Trophoblast cell (in vitro differentiated cells and primary cell): ENCODE measurements at regions not wholly inside any gene's neighbourhood (a gene's known extent, or its start where the extent isn't known, plus 50 kb on each side); places are given as distances from the start of the nearest gene placed in this dataset.
"Not testable (repeated sequence)": the region's sequence is repeated elsewhere in the genome, so short reads cannot be mapped to it uniquely, and the experiment has no call there.

Experiments used
- DNase-seq, 2 donors: peaks; one replicate each; pipeline ENCODE4 v3.0.0-alpha.2; 2016
- H2AFZ ChIP-seq: 2 replicates; pipeline ENCODE4 v1.6.1; 2013; ENCODE audit warnings: low read length, moderate library complexity, mild to moderate bottlenecking; ENCODE audit not compliant: insufficient read depth, poor library complexity
- H2AK5ac ChIP-seq: 2 replicates; pipeline ENCODE4 v1.6.1; 2013; ENCODE audit warnings: mild to moderate bottlenecking, low read length
- H2BK120ac ChIP-seq: 2 replicates; pipeline ENCODE4 v1.6.1; 2013; ENCODE audit warnings: low read length, mild to moderate bottlenecking, moderate library complexity; ENCODE audit not compliant: insufficient read depth, poor library complexity
- H2BK12ac ChIP-seq: 2 replicates; pipeline ENCODE4 v1.6.1; 2013; ENCODE audit warnings: mild to moderate bottlenecking, low read length, moderate library complexity
- H2BK5ac ChIP-seq: 2 replicates; pipeline ENCODE4 v1.6.1; 2013; ENCODE audit warnings: low read length, low read depth, moderate library complexity, mild to moderate bottlenecking; ENCODE audit not compliant: poor library complexity
- H3K14ac ChIP-seq: 2 replicates; pipeline ENCODE4 v1.6.1; 2013; ENCODE audit warnings: mild to moderate bottlenecking, low read length
- H3K18ac ChIP-seq: 2 replicates; pipeline ENCODE4 v1.6.1; 2013; ENCODE audit warnings: mild to moderate bottlenecking, low read length
- H3K23ac ChIP-seq: 2 replicates; pipeline ENCODE4 v1.6.1; 2013; ENCODE audit warnings: low read length
- H3K27ac ChIP-seq: 2 replicates; pipeline ENCODE4 v1.5.1; 2013; ENCODE audit warnings: low read depth, mild to moderate bottlenecking, inconsistent platforms, low read length, moderate library complexity
- H3K27me3 ChIP-seq: 2 replicates; pipeline ENCODE4 v1.6.1; 2013; ENCODE audit warnings: inconsistent platforms, mild to moderate bottlenecking, low read length, moderate library complexity; ENCODE audit not compliant: insufficient read depth
- H3K36me3 ChIP-seq, 2 experiments: 1 replicate in 1 of 2; 2 replicates in 1 of 2; pipeline ENCODE4 v1.6.1; 2013; ENCODE audit warnings: low read length in 2 of 2, mild to moderate bottlenecking in 2 of 2, moderate library complexity in 1 of 2; ENCODE audit not compliant: insufficient read depth in 2 of 2, control insufficient read depth in 1 of 2
- H3K4ac ChIP-seq: 2 replicates; pipeline ENCODE4 v1.6.1; 2013; ENCODE audit warnings: low read depth, mild to moderate bottlenecking, low read length, moderate library complexity
- H3K4me1 ChIP-seq, 2 experiments: 1 replicate in 1 of 2; 2 replicates in 1 of 2; pipeline ENCODE4 v1.6.1; 2013; ENCODE audit warnings: low read length in 2 of 2, mild to moderate bottlenecking in 2 of 2, moderate library complexity in 1 of 2; ENCODE audit not compliant: insufficient read depth in 2 of 2, control insufficient read depth in 1 of 2
- H3K4me2 ChIP-seq: 2 replicates; pipeline ENCODE4 v1.6.1; 2013; ENCODE audit warnings: inconsistent platforms, mild to moderate bottlenecking, low read length, moderate library complexity
- H3K4me3 ChIP-seq: 2 replicates; pipeline ENCODE4 v1.5.1; 2013; ENCODE audit warnings: mild to moderate bottlenecking, low read depth, low read length, inconsistent platforms
- H3K79me1 ChIP-seq: one replicate; pipeline ENCODE4 v1.6.1; 2013; ENCODE audit warnings: low read length
- H3K79me2 ChIP-seq: 2 replicates; pipeline ENCODE4 v1.6.1; 2013; ENCODE audit warnings: low read length, mild to moderate bottlenecking; ENCODE audit not compliant: control insufficient read depth, insufficient read depth, poor library complexity
- H3K9ac ChIP-seq: 2 replicates; pipeline ENCODE4 v1.6.1; 2013; ENCODE audit warnings: mild to moderate bottlenecking, low read length
- H3K9me3 ChIP-seq: 2 replicates; pipeline ENCODE4 v1.6.1; 2013; ENCODE audit warnings: low read depth, mild to moderate bottlenecking, control low read depth, inconsistent platforms, low read length; ENCODE audit not compliant: insufficient read depth
- H4K12ac ChIP-seq: 2 replicates; pipeline ENCODE4 v1.6.1; 2013; ENCODE audit warnings: low read depth, mild to moderate bottlenecking, low read length, moderate library complexity
- H4K8ac ChIP-seq: 2 replicates; pipeline ENCODE4 v1.6.1; 2013; ENCODE audit warnings: low read depth, mild to moderate bottlenecking, low read length, moderate library complexity
- H4K91ac ChIP-seq: one replicate; pipeline ENCODE4 v1.6.1; 2013; ENCODE audit warnings: low read depth, mild to moderate bottlenecking, low read length, moderate library complexity
- WGBS: extraction: QIAGEN DNeasy Blood & Tissue Kit; methylation state at CpG from one replicate; pipeline ENCODE4 v1.1.7; 2013; ENCODE audit warnings: missing lambda C conversion rate; ENCODE audit not compliant: insufficient read length, insufficient coverage; ENCODE audit errors: extremely low coverage; 5-methylcytosine and 5-hydroxymethylcytosine counted together

DNA sequence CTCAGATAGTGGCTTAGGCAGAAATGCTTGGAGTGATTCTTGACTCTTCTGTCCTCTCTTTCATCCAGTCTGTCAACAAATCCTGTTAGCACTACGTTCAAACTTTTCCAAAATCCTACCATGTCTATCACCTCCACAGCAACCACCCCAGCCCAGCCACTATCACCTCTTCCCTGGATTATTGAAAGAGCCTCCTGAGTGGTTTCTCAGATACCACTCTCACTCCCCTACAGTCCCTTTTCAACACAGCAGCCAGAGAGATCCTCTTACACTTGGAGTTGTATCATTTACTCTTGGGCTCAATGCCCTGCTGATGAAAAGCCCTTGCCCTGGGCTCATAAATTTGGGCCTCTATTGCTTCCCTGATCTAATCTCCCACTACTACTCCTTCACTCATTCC lies 218.9 kb downstream of the EXOC5 start:
- Histone ChIP-seq H3K9me3 (no peaks in the 10 kb centered on the region), H4K91ac (no peak overlapping the region), H3K4me3 (no peak overlapping the region), H3K14ac (no peak overlapping the region), H2AFZ (no peak overlapping the region), H3K79me2 (no peaks in the 10 kb centered on the region), H2BK5ac (no peak overlapping the region), H3K36me3 (no peaks in the 10 kb centered on the region), H3K4me2 (no peak overlapping the region), H2BK120ac (no peak overlapping the region), H3K18ac (no peak overlapping the region), H2AK5ac (no peak overlapping the region), H3K79me1 (no peaks in the 10 kb centered on the region), H4K8ac (no peak overlapping the region), H3K9ac (no peak overlapping the region), H3K4ac (no peak overlapping the region), H3K4me1 (no peaks in the 10 kb centered on the region), H3K23ac (no peak overlapping the region), H3K27me3 (no peaks in the 10 kb centered on the region), H2BK12ac (no peak overlapping the region), H3K27ac (no peak overlapping the region), H4K12ac (no peak overlapping the region)
- WGBS: no CpG with 5 or more reads among the region's 1 CpG
- DNase-seq: no peak

DNA sequence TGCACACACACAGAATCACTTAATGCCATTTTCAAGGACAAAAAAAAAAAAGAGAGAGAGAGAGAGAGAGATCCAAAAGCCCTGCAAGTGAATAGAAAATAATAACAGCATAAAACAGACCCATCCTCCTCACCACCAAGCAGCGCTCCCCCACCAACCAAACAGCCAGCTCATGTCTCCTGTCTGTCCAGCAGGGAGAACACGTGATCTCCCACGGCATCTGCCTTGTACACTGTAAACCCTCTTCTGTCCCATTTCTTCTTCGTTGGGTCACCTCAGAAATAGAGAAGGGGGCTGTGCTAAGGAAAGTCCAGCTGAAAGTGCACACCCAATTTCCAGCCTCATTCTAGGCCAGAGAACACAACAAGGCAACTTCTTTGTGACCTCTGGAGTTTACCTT lies 222.5 kb downstream of the EXOC5 start:
- no peak overlapping the region for H2AFZ ChIP-seq
- H2AK5ac ChIP-seq: no peak overlapping the region
- H4K12ac ChIP-seq: no peak overlapping the region
- no peaks in the 10 kb centered on the region for H3K9me3 ChIP-seq
- no peak overlapping the region for H3K23ac ChIP-seq
- no peak overlapping the region for H3K18ac ChIP-seq
- H3K27ac ChIP-seq: no peak overlapping the region
- H3K79me1 ChIP-seq: no peaks in the 10 kb centered on the region
- no peak overlapping the region for H3K4ac ChIP-seq
- no peak overlapping the region for H3K9ac ChIP-seq
- no peak overlapping the region for H4K91ac ChIP-seq
- no peak overlapping the region for H2BK120ac ChIP-seq
- H3K4me3 ChIP-seq: no peak overlapping the region
- H2BK5ac ChIP-seq: no peak overlapping the region
- H4K8ac ChIP-seq: no peak overlapping the region
- H3K79me2 ChIP-seq: no peaks in the 10 kb centered on the region
- H3K27me3 ChIP-seq: no peaks in the 10 kb centered on the region
- no peaks in the 10 kb centered on the region for H3K36me3 ChIP-seq
- DNase-seq: no peak
- H3K4me1 ChIP-seq: no peaks in the 10 kb centered on the region
- H2BK12ac ChIP-seq: no peak overlapping the region
- H3K4me2 ChIP-seq: no peak overlapping the region
- no CpG with 5 or more reads among the region's 4 CpGs for WGBS
- H3K14ac ChIP-seq: no peak overlapping the region

DNA sequence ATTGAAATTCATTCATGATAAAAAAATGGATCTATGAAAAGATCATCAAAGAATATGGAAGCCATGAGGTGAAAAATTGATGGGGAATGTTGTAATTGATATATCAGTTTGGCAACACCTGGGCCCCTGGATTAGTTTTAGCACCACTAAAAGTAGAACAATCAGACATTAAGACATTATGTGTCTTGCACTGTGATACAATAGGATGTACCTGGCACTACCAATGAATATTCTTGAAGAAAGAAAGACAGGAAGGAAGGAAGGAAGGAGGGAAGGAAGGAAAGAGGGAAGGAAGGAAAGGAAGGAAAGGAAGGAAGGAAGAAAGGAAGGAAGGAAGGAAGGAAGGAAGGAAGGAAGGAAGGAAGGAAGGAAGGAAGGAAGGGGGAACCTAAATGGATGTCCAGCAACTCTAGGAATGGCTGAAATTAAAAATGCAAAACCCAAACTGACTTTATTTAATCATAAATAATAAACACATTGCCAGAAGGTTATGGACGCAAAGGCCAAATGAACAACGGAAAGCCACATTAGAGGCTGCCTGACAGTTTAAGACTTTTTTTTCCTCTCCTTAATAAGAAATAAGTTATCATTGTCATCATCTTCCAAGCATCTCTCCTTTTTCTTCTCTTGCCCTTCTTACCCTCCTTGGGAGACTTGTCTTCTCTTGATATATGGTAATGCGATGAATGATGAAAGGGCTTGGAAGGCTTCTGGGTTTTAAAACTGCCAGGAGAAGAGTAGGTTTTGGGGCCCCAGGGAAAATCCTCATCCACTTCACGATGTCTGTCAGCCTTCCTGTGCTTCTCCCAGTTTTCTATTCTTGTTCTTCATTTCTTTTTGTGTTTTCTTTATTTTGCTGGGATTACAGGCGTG lies 224.4 kb downstream of the EXOC5 start:
- not testable (repeated sequence) for H2AK5ac ChIP-seq, H3K36me3 ChIP-seq, H3K9ac ChIP-seq, H2AFZ ChIP-seq, H2BK5ac ChIP-seq, H2BK12ac ChIP-seq, H3K9me3 ChIP-seq, H4K91ac ChIP-seq, H3K79me2 ChIP-seq, H3K27me3 ChIP-seq, H2BK120ac ChIP-seq, H3K4me1 ChIP-seq, H3K4me3 ChIP-seq, H3K14ac ChIP-seq, H3K4me2 ChIP-seq, H4K12ac ChIP-seq, H3K23ac ChIP-seq, H3K79me1 ChIP-seq, H4K8ac ChIP-seq, H3K18ac ChIP-seq, DNase-seq, H3K27ac ChIP-seq, H3K4ac ChIP-seq
- WGBS: no CpG with 5 or more reads among the region's 5 CpGs

- Histone ChIP-seq H3K27me3 (no peaks in the 10 kb centered on the region), H3K18ac (no peak overlapping the region), H4K8ac (no peak overlapping the region), H2BK12ac (no peak overlapping the region), H2BK5ac (no peak overlapping the region), H3K9ac (no peak overlapping the region), H3K9me3 (no peaks in the 10 kb centered on the region), H2AK5ac (no peak overlapping the region), H3K79me1 (no peaks in the 10 kb centered on the region), H3K4ac (no peak overlapping the region), H3K14ac (no peak overlapping the region), H4K91ac (no peak overlapping the region), H2BK120ac (no peak overlapping the region), H2AFZ (no peak overlapping the region), H3K4me1 (no peaks in the 10 kb centered on the region), H3K79me2 (no peaks in the 10 kb centered on the region), H3K4me3 (no peak overlapping the region), H3K23ac (no peak overlapping the region), H4K12ac (no peak overlapping the region), H3K4me2 (no peak overlapping the region), H3K27ac (no peak overlapping the region), H3K36me3 (no peaks in the 10 kb centered on the region)
- no CpG with 5 or more reads among the region's 1 CpG for WGBS
- no peak for DNase-seq
Observed at GRCh38 chr14:57038689-57039088, 228.4 kb upstream of the OTX2 start.
